NCI-H2029 (cell line): ENCODE measurements at regions not wholly inside any gene's neighbourhood (a gene's known extent, or its start where the extent isn't known, plus 50 kb on each side); places are given as distances from the start of the nearest gene placed in this dataset.
"Not testable (repeated sequence)": the region's sequence is repeated elsewhere in the genome, so short reads cannot be mapped to it uniquely, and the experiment has no call there.

ENCODE experiments used
- DNase-seq: peaks from one replicate; lab custom pipeline; 2025; lab: John Stamatoyannopoulos, UW

DNA sequence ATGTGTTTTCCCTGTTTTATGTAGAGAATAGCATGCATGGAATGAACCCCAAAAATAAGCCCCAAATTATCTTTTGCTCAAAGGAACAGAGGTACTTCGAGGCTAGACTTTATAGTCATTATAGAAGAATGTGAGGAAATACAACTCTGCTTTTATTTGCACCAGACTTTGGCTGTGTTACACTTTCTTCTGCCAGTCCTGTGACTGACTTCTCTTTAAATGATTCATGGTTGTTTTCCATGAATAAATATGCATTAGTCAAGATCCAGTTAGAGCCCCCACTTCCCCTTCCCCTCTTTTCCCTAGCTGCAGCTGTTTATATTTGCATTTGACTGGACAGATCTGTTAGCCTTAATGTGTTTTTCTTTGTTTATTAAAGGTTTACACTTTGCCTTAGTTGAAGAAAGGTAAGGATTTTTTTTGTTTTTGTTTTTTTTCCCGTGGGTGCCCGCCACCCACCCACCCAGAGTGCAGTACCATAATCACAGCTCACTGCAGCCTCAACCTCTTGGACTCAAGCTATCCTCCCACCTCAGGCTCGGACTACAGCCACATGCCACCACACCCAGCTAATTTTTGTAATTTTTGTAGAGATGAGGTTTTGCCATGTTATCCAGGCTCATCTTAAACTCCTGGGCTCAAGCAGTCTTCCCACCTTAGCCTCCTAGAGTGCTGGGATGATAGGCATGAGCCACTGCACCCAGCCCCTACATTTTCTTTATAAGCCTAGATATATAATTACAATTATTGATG is 152.6 kb downstream of the CYB561 start:
- DNase-seq = no peak

DNA sequence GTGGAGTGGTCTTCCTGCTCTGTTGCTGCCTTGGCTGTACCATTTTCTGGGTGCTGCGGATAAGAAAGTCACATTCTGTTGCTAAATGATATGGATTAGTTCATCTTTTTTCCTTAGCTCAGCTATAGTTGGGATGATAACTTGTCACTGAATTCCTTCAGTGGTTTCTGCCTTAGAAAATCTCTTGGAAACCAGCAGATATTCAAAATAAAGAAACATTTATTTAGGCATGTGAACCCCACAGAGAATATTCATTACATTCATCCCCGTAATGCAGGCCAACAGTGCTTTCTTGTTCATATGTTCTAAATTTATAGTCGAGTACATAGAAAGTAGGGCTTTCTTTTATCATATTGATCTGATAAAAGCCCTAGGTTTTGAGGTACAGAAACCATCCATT is 151.3 kb downstream of the CYB561 start:
- no peak for DNase-seq

DNA sequence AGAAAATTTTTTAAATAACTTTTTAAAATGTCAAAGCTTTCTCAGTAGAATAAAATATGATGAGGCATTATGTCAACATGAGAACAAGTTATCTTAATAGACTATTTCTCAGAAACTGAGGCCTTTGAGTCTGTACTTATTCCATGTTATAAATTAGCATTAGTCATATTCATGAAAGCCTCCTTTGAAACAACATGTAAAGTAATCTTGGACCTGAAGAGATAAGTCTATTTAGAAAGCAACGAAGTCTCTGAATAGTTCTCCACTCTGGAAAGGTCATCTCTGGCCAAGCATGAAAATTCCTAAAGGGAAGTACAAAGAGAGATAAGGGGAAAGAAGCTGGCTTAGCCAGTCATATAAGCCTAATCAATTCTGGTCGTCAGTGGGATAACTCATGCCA is 150.8 kb downstream of the CYB561 start:
- no peak for DNase-seq

DNA sequence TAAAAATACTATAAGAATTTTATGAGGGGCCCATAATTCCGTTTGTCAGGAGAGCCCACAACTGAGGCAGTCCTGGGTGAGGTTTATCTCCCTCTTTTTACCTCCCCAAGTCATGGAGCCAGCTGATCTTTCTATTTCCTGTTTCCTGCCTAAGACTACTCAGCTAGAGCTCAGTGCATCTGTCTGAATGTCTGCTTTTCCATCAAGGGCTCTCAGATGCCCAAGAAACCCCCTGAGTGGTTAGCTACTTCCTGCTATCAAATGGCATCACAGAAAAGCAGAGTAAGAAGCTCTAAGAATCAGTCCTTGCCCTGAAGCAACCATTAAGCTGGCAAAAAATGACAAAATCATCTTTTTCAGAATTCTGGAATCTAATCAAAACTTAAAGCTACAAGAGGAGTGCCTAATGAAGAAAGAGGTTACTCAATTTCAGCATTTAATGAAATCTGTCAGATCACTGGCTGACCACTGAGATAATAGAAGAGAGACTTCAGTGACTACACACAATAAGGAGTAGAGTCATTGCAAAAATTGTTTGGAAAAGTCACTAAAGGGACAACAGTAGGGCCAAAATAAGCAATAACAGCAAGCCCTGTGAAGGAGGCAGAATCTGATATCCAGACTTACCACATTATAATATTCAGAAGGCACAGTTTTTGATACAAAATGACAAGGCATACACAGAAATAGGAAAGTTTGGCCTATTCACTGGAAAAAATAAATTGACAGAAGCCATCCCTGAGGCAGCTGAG is 150.1 kb downstream of the CYB561 start:
- DNase-seq = no peak

DNA sequence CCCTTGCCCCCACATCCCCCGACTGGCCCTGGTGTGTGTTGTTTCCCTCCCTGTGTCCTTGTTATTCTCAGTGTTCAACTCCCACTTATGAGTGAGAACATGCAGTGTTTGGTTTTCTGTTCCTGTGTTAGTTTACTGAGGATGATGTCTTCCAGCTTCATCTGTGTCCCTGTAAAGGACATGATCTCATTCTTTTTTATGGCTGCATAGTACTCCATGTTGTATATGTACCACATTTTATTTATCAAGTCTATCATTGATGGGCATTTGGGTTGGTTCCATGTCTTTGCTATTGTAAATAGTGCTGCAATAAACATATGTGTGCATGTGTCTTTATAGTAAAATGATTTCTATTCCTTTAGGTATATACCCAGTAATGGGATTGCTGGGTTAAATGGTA is 147.2 kb downstream of the CYB561 start:
- not testable (repeated sequence) for DNase-seq

DNA sequence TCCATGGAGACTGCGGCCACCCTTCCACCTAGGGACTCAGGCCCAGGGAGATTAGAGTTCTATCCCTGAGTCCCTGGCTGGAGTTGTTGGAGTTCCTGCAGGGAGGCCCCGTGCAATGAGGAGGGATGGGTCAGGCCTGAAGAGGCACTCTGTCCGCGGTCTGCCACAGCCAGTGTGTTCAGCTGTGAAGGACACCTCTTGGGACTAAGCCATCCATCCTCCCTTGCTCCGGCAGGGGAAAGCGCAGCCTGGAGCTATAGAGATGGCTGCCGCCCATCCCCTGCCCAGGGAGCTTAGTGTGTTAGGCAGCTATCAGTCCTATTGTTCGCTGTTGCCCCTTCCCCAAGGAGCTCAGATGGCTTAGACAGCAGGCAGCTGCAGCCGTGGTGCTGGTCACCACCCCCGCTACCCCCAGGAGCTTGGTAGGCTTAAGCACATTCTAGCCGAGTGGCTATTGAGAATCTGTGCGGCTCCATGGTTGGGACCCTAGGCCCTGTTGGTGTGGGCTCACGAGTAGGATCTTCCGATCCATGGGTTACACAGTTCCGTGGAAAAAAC is 141.3 kb downstream of the CYB561 start:
- DNase-seq = no peak

DNA sequence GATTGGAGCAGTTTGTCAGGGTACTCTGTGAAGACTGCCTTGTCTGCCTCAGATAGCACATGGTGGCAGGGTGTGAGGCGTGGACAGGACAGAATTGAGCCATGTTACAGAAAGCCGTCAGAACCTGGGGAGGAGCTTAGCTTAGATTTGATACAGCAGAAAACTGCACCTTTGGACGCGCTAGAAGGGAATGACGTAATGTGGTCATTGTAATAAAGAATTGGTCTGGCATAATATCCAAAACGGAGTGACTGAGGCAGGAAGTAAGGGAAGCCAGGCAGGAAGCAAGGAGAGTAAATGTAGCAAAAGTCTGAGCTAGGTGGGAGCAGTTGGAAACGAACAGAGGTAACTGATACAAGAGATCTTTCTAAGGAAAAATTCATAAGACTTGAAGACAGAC is 140.2 kb downstream of the CYB561 start:
- no peak for DNase-seq

DNA sequence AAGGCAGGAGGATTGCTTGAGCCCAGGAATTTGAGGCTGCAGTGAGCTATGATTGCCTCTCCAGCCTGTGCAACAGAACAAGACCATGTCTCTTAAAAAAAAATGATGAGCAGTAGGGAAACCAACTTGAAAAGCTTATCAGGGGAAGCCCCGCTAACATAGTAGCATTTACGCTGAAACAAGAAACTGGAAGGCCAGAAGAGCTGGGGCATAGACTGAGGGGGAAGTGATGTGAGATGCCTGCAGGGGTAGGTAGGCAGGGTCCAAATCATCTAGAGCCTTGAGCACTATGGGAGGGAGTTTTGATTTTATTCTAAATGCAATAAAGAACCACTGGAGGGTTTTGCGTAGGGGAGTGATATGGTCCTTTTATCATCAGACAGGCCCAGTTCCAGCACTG is 139.3 kb downstream of the CYB561 start:
- DNase-seq = no peak

DNA sequence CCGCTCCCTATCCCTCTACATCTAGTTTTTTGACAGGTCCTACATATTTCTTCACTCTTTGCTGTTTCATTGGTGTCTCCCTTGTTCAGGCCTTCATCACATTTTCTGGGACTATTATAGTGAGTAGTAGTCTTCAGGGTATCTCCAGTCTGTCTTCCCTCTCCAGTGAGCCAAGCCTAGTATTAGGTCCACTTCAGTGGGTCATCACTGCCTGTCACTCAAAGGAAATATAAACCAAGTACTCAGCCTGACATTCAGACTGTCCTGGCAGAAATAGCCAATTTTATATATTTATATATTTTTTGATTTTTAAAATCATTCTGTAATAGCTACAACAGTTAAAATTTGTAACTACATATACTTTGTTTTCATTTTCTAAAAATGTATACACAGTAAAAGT is 137.8 kb downstream of the CYB561 start:
- no peak for DNase-seq

DNA sequence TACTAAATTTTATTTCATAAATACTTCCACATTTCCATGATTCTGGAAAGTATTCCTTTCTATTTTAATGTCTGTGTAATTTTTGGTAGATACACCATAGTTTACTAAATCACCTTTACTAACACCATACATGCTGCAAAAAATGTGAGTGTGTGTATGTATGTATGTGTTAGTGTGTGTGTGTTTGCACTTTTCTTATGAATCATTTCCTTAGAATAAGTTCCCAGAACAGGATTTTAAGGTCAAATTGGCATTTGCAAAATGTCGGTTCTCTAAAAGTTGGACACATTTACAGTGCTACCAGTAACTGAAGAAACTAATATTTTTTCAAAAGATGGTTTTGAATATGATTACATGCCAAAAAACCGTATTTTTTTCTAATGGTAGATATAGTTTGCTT is 137.1 kb downstream of the CYB561 start:
- no peak for DNase-seq

DNA sequence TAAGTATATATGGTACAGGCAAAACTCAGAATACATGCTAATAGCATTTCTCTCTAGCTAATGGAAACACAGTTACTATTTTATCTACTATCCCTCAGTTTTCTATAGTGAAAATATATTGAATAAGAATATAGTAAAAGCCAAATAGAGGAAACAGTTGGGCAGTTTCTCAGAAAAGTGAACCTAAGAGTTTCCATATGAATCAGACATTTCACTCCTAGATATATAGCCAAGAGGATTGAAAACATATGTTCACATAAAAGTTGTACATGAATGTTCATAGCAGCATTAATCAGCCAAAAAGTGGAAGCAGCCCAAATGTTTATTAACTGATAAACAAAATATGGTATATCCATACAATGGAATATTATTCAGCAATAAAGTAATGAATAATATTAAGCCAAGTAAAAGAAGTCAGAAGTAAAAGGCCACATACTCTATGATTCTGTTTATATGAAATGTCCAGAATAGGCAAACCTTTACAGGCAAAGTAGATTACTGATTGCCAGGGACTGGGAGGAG is 134.6 kb downstream of the CYB561 start:
- no peak for DNase-seq

DNA sequence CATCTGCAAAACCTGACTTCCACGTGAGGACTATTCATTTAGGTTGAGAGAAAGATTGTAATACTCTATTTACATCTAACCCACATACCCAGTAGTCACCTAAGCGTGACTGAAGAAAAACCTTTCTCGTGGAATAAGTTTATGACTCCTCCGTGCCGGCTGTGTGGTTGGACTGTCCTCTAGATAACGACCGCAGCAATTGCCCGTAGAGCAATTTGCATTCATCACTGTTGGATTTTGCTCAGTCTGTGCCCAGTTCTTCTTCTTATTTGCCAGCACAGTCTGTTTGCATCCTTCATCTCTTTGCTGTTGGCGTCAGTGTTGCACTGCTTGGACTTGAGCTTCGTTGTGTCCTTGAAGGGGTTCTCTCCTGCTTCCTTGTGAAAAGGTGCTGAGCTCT is 131.3 kb downstream of the CYB561 start:
- no peak for DNase-seq

DNA sequence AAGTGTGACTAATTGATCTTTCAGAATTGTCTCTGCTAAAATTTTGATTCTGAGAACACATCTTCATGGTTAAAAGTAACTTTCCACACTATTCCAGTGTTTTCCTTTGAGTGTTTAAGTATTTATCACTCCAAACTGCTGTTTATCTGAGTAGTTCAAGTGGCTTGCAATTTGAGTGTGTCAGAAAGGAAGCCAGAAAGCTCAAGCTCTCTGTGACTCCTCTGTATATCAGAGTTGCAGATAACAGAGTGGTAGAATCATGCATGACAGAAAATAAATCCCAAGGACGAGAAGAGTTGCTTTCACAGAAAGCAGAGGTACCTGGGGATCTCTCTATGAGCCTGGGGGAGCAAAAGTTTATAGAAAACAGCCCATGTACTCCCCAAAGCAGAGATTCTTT is 130.0 kb downstream of the CYB561 start:
- DNase-seq = no peak

DNA sequence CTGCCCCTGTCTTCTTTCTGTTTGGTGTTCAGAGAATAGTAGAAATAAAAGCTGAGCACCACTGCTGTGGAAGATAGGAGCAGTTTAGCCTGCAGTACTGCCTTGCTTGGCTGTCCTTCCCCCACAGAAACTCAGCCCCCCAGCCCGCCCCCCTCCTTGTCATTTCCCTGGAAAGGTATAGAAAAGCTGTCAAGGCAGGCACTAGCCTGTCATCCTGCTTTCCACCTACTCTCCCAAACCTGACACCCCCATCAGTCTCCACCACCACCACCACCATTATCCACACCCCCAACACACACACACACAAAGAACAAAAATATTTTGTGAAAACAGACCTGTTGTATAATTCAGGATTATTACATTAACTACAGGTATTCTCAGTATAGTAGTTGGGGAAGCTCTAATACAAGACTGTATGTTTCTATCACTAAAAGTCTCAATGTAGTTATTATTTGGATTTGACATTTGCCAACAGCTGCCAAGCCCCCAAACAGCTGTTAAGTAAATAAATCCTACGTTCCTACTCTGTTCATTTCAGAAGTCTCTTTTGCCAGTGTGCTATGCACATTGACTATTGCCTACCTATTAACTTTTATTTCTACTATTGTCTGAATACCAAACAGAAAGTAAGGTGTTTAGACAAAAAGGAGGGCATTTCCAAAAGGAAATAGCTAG is 128.8 kb downstream of the CYB561 start:
- no peak for DNase-seq

DNA sequence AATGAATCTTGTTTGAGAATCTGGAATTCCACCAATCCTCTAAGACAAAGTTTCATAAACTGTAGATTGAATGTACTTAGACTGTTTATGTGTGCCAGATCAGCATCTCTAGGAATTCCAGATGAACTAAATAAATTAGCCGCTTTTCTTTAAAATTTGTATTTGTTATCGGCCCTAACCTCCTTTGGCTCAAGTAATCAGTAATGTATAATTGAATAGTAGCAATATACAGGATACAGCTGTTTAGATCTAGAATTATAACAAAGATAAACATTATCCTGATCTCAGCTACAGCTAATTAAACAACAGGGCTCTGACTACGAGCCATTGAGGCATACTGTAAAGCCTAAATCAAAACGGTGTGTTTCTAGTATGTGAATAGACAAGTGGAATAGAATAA is 120.3 kb downstream of the CYB561 start:
- no peak for DNase-seq

DNA sequence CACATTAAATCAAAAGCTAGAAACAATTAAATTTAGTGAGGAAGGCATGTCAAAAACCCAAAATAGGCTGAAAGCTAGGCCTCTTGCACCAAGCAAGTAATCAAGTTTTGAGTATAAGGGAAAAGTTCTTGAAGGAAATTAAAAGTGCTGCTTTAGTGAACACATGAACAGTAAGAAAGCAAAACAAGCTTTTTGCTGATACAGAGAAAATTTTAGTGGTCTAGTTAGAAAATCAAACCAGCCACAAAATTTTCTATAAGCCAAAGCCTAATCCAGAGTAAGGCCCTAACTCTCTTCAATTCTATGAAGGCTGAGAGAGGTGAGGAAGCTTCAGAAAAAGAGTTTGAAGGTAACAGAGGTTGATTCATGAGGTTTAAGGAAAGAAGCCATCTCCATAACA is 116.2 kb downstream of the CYB561 start:
- DNase-seq = no peak

DNA sequence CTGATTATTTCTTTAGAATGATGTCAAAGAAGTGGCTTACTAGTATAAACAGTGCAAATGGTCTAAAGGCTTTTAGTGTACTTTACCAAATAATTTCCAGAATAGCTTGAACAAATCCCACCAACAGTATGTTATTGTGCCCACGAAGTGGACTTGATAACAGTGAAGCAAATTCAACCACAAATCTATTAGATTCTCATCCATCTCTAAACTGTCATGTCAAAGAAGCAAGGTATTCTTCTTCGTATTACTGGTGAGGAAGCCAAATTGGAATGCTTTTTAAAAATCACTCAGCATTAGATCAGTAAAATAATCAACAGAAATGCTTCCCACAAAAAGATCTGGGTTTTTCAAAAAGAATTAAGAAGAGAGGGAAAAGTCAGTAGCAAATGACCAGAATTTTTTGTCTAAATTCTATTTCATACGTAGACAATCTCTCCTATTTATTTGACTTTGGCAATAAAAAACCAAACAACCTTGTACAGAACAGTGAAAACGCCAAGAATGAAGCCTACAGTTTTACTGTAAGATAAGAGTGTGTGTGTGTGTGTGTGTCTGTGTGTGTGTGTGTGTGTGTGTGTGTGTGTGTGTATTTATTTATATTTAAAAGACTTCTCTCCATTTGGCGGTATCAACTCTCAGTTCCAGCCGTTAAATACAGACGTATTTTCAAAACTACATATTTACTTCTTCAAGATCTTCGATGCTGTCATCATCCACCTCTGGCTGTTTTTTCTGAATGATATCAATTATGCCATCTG is 114.6 kb downstream of the CYB561 start:
- DNase-seq = no peak

DNA sequence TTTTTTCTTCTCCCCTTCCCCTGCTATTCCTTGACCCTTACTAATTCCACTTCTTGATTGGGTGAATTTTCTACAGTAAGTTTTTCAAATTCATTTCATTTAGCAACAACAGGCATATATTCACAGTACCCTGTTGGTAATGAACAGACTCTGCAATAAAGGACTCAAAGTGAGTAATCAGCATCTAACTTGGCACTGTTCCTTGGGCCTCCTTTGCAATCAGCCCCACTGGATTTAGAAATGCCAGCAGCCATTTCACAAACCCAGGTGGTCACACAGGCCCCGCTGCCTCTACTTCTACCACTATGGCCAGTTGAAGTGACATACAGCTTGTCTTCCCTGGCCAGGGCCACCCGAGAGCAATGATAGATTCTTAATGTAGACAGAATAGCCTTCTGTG is 113.8 kb downstream of the CYB561 start:
- no peak for DNase-seq

DNA sequence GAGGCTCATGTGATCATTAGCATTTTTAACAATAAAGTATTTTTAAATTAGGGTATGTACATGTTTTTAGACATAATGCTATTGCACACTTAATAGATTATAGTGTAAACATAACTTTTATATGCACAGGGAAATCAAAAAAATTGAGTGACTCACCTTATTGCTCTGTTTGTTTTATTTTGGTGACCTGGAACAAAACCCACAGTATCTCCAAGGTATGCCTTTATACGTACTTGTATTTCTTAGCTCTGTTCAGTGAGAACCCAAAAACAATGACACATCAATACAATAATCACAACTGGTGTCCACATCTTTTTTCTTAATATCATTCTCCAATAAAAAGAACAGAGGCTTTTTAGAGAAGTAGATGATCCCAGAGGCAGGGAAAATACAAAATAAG is 112.2 kb downstream of the CYB561 start:
- DNase-seq = no peak

DNA sequence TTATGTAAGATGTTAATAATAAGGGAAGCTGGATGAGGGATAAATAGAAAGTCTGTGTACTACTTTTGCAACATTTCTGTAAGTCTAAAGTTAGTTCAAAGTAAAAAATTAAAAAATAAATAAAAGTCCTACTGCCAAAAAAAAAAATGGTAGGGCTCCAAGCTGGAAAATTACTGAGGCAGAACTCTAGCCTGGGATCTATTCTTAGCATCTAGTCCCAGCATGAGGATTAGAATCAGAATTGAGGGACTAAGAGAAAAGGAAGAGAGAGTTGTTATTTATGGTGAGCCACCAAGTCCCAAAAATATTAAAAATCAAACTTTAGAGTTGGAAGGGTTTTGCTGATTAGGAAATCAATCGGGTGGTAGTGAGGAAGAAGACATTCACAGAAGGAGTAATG is 110.3 kb downstream of the CYB561 start:
- no peak for DNase-seq

DNA sequence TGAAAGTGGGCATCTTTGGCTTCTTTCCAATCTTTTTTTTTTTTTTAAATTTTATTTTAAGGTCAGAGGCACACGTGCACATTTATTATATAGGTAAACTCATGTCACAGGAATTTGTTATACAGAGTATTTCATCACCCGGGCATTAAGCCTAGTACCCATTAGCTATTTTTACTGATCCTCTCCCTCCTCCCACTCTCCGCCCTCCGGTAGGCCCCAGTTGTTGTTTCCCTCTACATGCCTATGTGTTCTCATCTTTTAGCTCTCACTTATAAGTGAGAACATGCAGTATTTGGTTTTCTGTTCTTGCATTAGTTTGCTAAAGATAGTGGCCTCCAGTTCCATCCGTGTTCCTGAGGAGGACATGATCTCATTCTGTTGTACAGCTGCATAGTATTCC is 108.5 kb downstream of the CYB561 start:
- no peak for DNase-seq

DNA sequence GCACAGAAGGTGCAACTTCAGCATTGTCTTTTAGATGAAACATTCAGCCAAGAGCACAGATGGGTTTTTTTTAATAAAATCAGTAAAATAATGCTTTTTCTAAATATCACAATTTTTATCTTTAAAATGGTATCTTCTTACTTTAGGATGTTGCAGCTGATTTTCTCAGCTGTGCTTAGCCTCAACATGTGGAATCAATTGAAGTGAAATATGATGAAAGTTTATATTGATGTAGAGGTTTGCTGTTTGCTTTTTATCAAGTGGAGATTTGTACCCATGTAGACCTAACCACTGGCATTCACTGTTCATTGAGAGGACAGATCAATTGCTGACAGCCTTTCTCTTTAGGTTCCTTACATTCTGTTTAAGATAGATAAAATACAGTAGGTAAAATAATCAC is 107.8 kb downstream of the CYB561 start:
- DNase-seq = no peak
